OCI-LY1 (cell line): ENCODE measurements at regions not wholly inside any gene's neighbourhood (a gene's known extent, or its start where the extent isn't known, plus 50 kb on each side); places are given as distances from the start of the nearest gene placed in this dataset.

ENCODE experiments used
- H2AFZ ChIP-seq: fragments of 200-600 bp; sonication (generic), shearing (Covaris generic); 2 replicates; pipeline ENCODE4 v1.6.0; 2014; ENCODE audit warnings: antibody characterized with exemption, mild to moderate bottlenecking, low read length
- H3F3A ChIP-seq: fragments of 200-600 bp; sonication (generic), shearing (Covaris generic); 2 replicates; pipeline ENCODE4 v1.6.0; 2014; ENCODE audit warnings: mild to moderate bottlenecking, antibody characterized with exemption, low read length, moderate library complexity; ENCODE audit not compliant: insufficient read depth
- H3K27ac ChIP-seq: fragments of 200-600 bp; sonication (generic); 2 replicates; pipeline ENCODE4 v1.5.1; 2014; ENCODE audit warnings: low read length, mixed run types, mild to moderate bottlenecking, low read depth; ENCODE audit not compliant: poor library complexity, severe bottlenecking
- H3K27me3 ChIP-seq: fragments of 200-600 bp; sonication (generic); 2 replicates; pipeline ENCODE4 v1.6.0; 2014; ENCODE audit warnings: antibody characterized with exemption, mild to moderate bottlenecking, low read length, moderate library complexity; ENCODE audit not compliant: insufficient read depth
- H3K36me3 ChIP-seq: fragments of 200-600 bp; sonication (generic); 2 replicates; pipeline ENCODE4 v1.6.1; 2014; ENCODE audit warnings: mild to moderate bottlenecking, antibody characterized with exemption, low read length, moderate library complexity, mixed read lengths; ENCODE audit not compliant: insufficient read depth
- H3K4me1 ChIP-seq: fragments of 200-600 bp; sonication (generic); 2 replicates; pipeline ENCODE4 v1.5.1; 2014; ENCODE audit warnings: mild to moderate bottlenecking, low read length, moderate library complexity; ENCODE audit not compliant: insufficient read depth, severe bottlenecking
- H3K4me2 ChIP-seq: fragments of 200-600 bp; sonication (generic), shearing (Covaris generic); 2 replicates; pipeline ENCODE4 v1.6.1; 2014; ENCODE audit warnings: low read length
- H3K4me3 ChIP-seq: fragments of 200-600 bp; sonication (generic); 2 replicates; pipeline ENCODE4 v1.5.1; 2014; ENCODE audit warnings: low read length, low read depth, mild to moderate bottlenecking, mixed read lengths; ENCODE audit not compliant: poor library complexity, severe bottlenecking
- H3K79me2 ChIP-seq: fragments of 200-600 bp; shearing (Covaris generic); 2 replicates; pipeline ENCODE4 v1.6.1; 2016; ENCODE audit warnings: mixed run types, low read length, mixed read lengths; ENCODE audit not compliant: insufficient read depth
- H3K9ac ChIP-seq: fragments of 200-600 bp; sonication (generic), shearing (Covaris generic); 2 replicates; pipeline ENCODE4 v1.6.1; 2014; ENCODE audit warnings: mild to moderate bottlenecking, low read length, mixed read lengths
- H3K9me2 ChIP-seq: fragments of 200-600 bp; sonication (generic), shearing (Covaris generic); 2 replicates; pipeline ENCODE4 v1.6.1; 2014; ENCODE audit warnings: low read depth, mild to moderate bottlenecking, low read length, mixed read lengths
- H3K9me3 ChIP-seq: fragments of 200-600 bp; shearing (Covaris generic); 2 replicates; pipeline ENCODE4 v1.6.1; 2014; ENCODE audit warnings: low read length, mixed read lengths
- H4K20me1 ChIP-seq: fragments of 200-600 bp; sonication (generic), shearing (Covaris generic); 2 replicates; pipeline ENCODE4 v1.6.0; 2016; ENCODE audit warnings: mild to moderate bottlenecking, low read length; ENCODE audit not compliant: insufficient read depth
- CTCF ChIP-seq: fragments of 200-600 bp; sonication (generic), shearing (Covaris generic); IDR thresholded peaks from 2 replicates; pipeline ENCODE4 v1.5.1; 2017; ENCODE audit warnings: mild to moderate bottlenecking, antibody characterized with exemption, low read length, moderate library complexity, mixed read lengths
- EZH2 ChIP-seq: fragments of 200-600 bp; sonication (generic), shearing (Covaris generic); IDR thresholded peaks from 2 replicates; pipeline ENCODE4 v1.8.0; 2017; ENCODE audit warnings: borderline replicate concordance, mixed run types, mild to moderate bottlenecking, antibody characterized with exemption, low read length, moderate library complexity, mixed read lengths

- no peaks in the 10 kb centered on the region for H3K4me1 ChIP-seq
- H2AFZ ChIP-seq, result no peak overlapping the region
- no peaks in the 10 kb centered on the region for H3K9me3 ChIP-seq
- no peak for TF ChIP-seq EZH2
- TF ChIP-seq CTCF, result no peak
- H3K4me3 ChIP-seq, result no peak overlapping the region
- H3K9me2 ChIP-seq, result no peaks in the 10 kb centered on the region
- H3K9ac ChIP-seq, result no peak overlapping the region
- H3K36me3 ChIP-seq, result no peaks in the 10 kb centered on the region
- no peak overlapping the region for H3K4me2 ChIP-seq
- H3F3A ChIP-seq, result no peaks in the 10 kb centered on the region
- no peaks in the 10 kb centered on the region for H3K79me2 ChIP-seq
- no peaks in the 10 kb centered on the region for H4K20me1 ChIP-seq
- H3K27ac ChIP-seq, result no peak overlapping the region
- no peaks in the 10 kb centered on the region for H3K27me3 ChIP-seq
Observed at GRCh38 chr1:57546549-57547330, 122.9 kb upstream of the DAB1 start.

- Histone ChIP-seq H3K36me3 (no peaks in the 10 kb centered on the region), H3K27ac (no peak overlapping the region), H3K9me2 (no peaks in the 10 kb centered on the region), H3K4me3 (no peak overlapping the region), H3K9ac (no peak overlapping the region), H4K20me1 (no peaks in the 10 kb centered on the region), H2AFZ (no peak overlapping the region), H3K27me3 (no peaks in the 10 kb centered on the region), H3F3A (no peaks in the 10 kb centered on the region), H3K79me2 (no peaks in the 10 kb centered on the region), H3K9me3 (no peaks in the 10 kb centered on the region), H3K4me2 (no peak overlapping the region), H3K4me1 (no peaks in the 10 kb centered on the region)
- no peak for TF ChIP-seq CTCF
Observed at GRCh38 chr1:57544345-57544744, 120.5 kb upstream of the DAB1 start.

GRCh38 chr1:57536749-57537423 lies 113.0 kb upstream of the DAB1 start:
- Histone ChIP-seq H3F3A (no peaks in the 10 kb centered on the region), H3K27me3 (no peaks in the 10 kb centered on the region), H3K9ac (no peak overlapping the region), H3K79me2 (no peaks in the 10 kb centered on the region), H4K20me1 (no peaks in the 10 kb centered on the region), H3K9me3 (no peaks in the 10 kb centered on the region), H2AFZ (no peak overlapping the region), H3K27ac (no peak overlapping the region), H3K36me3 (no peaks in the 10 kb centered on the region), H3K9me2 (no peaks in the 10 kb centered on the region), H3K4me3 (no peak overlapping the region), H3K4me1 (no peaks in the 10 kb centered on the region), H3K4me2 (no peak overlapping the region)
- TF ChIP-seq EZH2, result no peak
- TF ChIP-seq CTCF, result no peak
